ENCODE measurements at regions not wholly inside any gene's neighbourhood (a gene's known extent, or its start where the extent isn't known, plus 50 kb on each side); places are given as distances from the start of the nearest gene placed in this dataset.

- DNase-seq (ENCODE audit: low read depth, low spot score) = no peak
- TF ChIP-seq SUZ12 (IDR thresholded peaks at IDR 0.05; ENCODE audit: extremely low read depth, insufficient read depth, insufficient read length) (no peak), YY1 (IDR thresholded peaks at IDR 0.05; ENCODE audit: insufficient read depth, insufficient read length) (no peak), ZNF274 (IDR thresholded peaks at IDR 0.05; ENCODE audit: low read depth, low read length) (no peak)
- Histone ChIP-seq H3K36me3 (ENCODE audit: insufficient read depth, insufficient read length, low read length) (no peaks in the 10 kb centered on the region), H3K9ac (ENCODE audit: insufficient read length, low read depth) (no peak overlapping the region), H3K27me3 (ENCODE audit: insufficient read depth, insufficient read length) (no peaks in the 10 kb centered on the region), H3K4me3 (ENCODE audit: insufficient read length, low read depth) (no peak overlapping the region), H3K4me1 (ENCODE audit: insufficient read depth, insufficient read length) (no peaks in the 10 kb centered on the region), H3K9me3 (ENCODE audit: insufficient read depth, low read length) (no peaks in the 10 kb centered on the region)
Observed at GRCh38 chr4:126992910-126993309, 639.8 kb upstream of the INTU start.

GRCh38 chr4:126993351-126993750 is 639.4 kb upstream of the INTU start:
- no peak overlapping the region for H3K9ac ChIP-seq (ENCODE audit: insufficient read length, low read depth)
- no peak overlapping the region for H3K4me3 ChIP-seq (ENCODE audit: insufficient read length, low read depth)
- H3K36me3 ChIP-seq (ENCODE audit: insufficient read depth, insufficient read length, low read length) = no peaks in the 10 kb centered on the region
- no peaks in the 10 kb centered on the region for H3K9me3 ChIP-seq (ENCODE audit: insufficient read depth, low read length)
- H3K27me3 ChIP-seq (ENCODE audit: insufficient read depth, insufficient read length) = no peaks in the 10 kb centered on the region
- TF ChIP-seq SUZ12 (IDR thresholded peaks at IDR 0.05; ENCODE audit: extremely low read depth, insufficient read depth, insufficient read length) (no peak), YY1 (IDR thresholded peaks at IDR 0.05; ENCODE audit: insufficient read depth, insufficient read length) (no peak), ZNF274 (IDR thresholded peaks at IDR 0.05; ENCODE audit: low read depth, low read length) (no peak)
- H3K4me1 ChIP-seq (ENCODE audit: insufficient read depth, insufficient read length) = no peaks in the 10 kb centered on the region
- DNase-seq (ENCODE audit: low read depth, low spot score) = no peak

GRCh38 chr4:126995235-126995634 is 637.5 kb upstream of the INTU start:
- Histone ChIP-seq H3K27me3 (ENCODE audit: insufficient read depth, insufficient read length) (no peaks in the 10 kb centered on the region), H3K4me3 (ENCODE audit: insufficient read length, low read depth) (no peak overlapping the region), H3K9me3 (ENCODE audit: insufficient read depth, low read length) (no peaks in the 10 kb centered on the region), H3K9ac (ENCODE audit: insufficient read length, low read depth) (no peak overlapping the region), H3K4me1 (ENCODE audit: insufficient read depth, insufficient read length) (no peaks in the 10 kb centered on the region), H3K36me3 (ENCODE audit: insufficient read depth, insufficient read length, low read length) (no peaks in the 10 kb centered on the region)
- no peak for DNase-seq (ENCODE audit: low read depth, low spot score)
- no peak for TF ChIP-seq SUZ12 (IDR thresholded peaks at IDR 0.05; ENCODE audit: extremely low read depth, insufficient read depth, insufficient read length)
- no peak for TF ChIP-seq ZNF274 (IDR thresholded peaks at IDR 0.05; ENCODE audit: low read depth, low read length)
- no peak for TF ChIP-seq YY1 (IDR thresholded peaks at IDR 0.05; ENCODE audit: insufficient read depth, insufficient read length)

GRCh38 chr4:127000110-127000509 is 632.6 kb upstream of the INTU start:
- DNase-seq (ENCODE audit: low read depth, low spot score) = no peak
- Histone ChIP-seq H3K36me3 (ENCODE audit: insufficient read depth, insufficient read length, low read length) (no peaks in the 10 kb centered on the region), H3K9me3 (ENCODE audit: insufficient read depth, low read length) (no peaks in the 10 kb centered on the region), H3K4me1 (ENCODE audit: insufficient read depth, insufficient read length) (no peaks in the 10 kb centered on the region), H3K9ac (ENCODE audit: insufficient read length, low read depth) (no peak overlapping the region), H3K4me3 (ENCODE audit: insufficient read length, low read depth) (no peak overlapping the region), H3K27me3 (ENCODE audit: insufficient read depth, insufficient read length) (no peaks in the 10 kb centered on the region)
- TF ChIP-seq YY1 (IDR thresholded peaks at IDR 0.05; ENCODE audit: insufficient read depth, insufficient read length) = no peak
- TF ChIP-seq ZNF274 (IDR thresholded peaks at IDR 0.05; ENCODE audit: low read depth, low read length) = no peak
- TF ChIP-seq SUZ12 (IDR thresholded peaks at IDR 0.05; ENCODE audit: extremely low read depth, insufficient read depth, insufficient read length) = no peak

- DNase-seq (ENCODE audit: low read depth, low spot score) = no peak
- no peak for TF ChIP-seq SUZ12 (IDR thresholded peaks at IDR 0.05; ENCODE audit: extremely low read depth, insufficient read depth, insufficient read length)
- no peak for TF ChIP-seq ZNF274 (IDR thresholded peaks at IDR 0.05; ENCODE audit: low read depth, low read length)
- no peak for TF ChIP-seq YY1 (IDR thresholded peaks at IDR 0.05; ENCODE audit: insufficient read depth, insufficient read length)
Observed at GRCh38 chr4:127000846-127001245, 631.9 kb upstream of the INTU start.

GRCh38 chr4:127001933-127002332 is 630.8 kb upstream of the INTU start:
- Histone ChIP-seq H3K36me3 (ENCODE audit: insufficient read depth, insufficient read length, low read length) (no peaks in the 10 kb centered on the region), H3K9me3 (ENCODE audit: insufficient read depth, low read length) (no peaks in the 10 kb centered on the region), H3K9ac (ENCODE audit: insufficient read length, low read depth) (no peak overlapping the region), H3K27me3 (ENCODE audit: insufficient read depth, insufficient read length) (no peaks in the 10 kb centered on the region), H3K4me3 (ENCODE audit: insufficient read length, low read depth) (no peak overlapping the region), H3K4me1 (ENCODE audit: insufficient read depth, insufficient read length) (no peaks in the 10 kb centered on the region)
- no peak for DNase-seq (ENCODE audit: low read depth, low spot score)
- TF ChIP-seq YY1 (IDR thresholded peaks at IDR 0.05; ENCODE audit: insufficient read depth, insufficient read length) (no peak), SUZ12 (IDR thresholded peaks at IDR 0.05; ENCODE audit: extremely low read depth, insufficient read depth, insufficient read length) (no peak), ZNF274 (IDR thresholded peaks at IDR 0.05; ENCODE audit: low read depth, low read length) (no peak)

More at GRCh38 chr4:127000846-127001245, 631.9 kb upstream of the INTU start:
- H3K36me3 ChIP-seq (ENCODE audit: insufficient read depth, insufficient read length, low read length) = no peaks in the 10 kb centered on the region
- no peak overlapping the region for H3K9ac ChIP-seq (ENCODE audit: insufficient read length, low read depth)
- no peak overlapping the region for H3K4me3 ChIP-seq (ENCODE audit: insufficient read length, low read depth)
- no peaks in the 10 kb centered on the region for H3K4me1 ChIP-seq (ENCODE audit: insufficient read depth, insufficient read length)
- H3K9me3 ChIP-seq (ENCODE audit: insufficient read depth, low read length) = no peaks in the 10 kb centered on the region
- H3K27me3 ChIP-seq (ENCODE audit: insufficient read depth, insufficient read length) = no peaks in the 10 kb centered on the region

GRCh38 chr4:127006446-127006877 is 626.3 kb upstream of the INTU start:
- H3K27me3 ChIP-seq (ENCODE audit: insufficient read depth, insufficient read length) = no peaks in the 10 kb centered on the region
- TF ChIP-seq SUZ12 (IDR thresholded peaks at IDR 0.05; ENCODE audit: extremely low read depth, insufficient read depth, insufficient read length) = no peak
- no peak for TF ChIP-seq ZNF274 (IDR thresholded peaks at IDR 0.05; ENCODE audit: low read depth, low read length)
- no peak for TF ChIP-seq YY1 (IDR thresholded peaks at IDR 0.05; ENCODE audit: insufficient read depth, insufficient read length)
- no peaks in the 10 kb centered on the region for H3K9me3 ChIP-seq (ENCODE audit: insufficient read depth, low read length)
- H3K4me1 ChIP-seq (ENCODE audit: insufficient read depth, insufficient read length) = no peaks in the 10 kb centered on the region
- no peak for DNase-seq (ENCODE audit: low read depth, low spot score)
- H3K4me3 ChIP-seq (ENCODE audit: insufficient read length, low read depth) = no peak overlapping the region
- H3K36me3 ChIP-seq (ENCODE audit: insufficient read depth, insufficient read length, low read length) = no peaks in the 10 kb centered on the region
- no peak overlapping the region for H3K9ac ChIP-seq (ENCODE audit: insufficient read length, low read depth)
